ENCODE measurements at regions not wholly inside any gene's neighbourhood (a gene's known extent, or its start where the extent isn't known, plus 50 kb on each side); places are given as distances from the start of the nearest gene placed in this dataset.

DNA sequence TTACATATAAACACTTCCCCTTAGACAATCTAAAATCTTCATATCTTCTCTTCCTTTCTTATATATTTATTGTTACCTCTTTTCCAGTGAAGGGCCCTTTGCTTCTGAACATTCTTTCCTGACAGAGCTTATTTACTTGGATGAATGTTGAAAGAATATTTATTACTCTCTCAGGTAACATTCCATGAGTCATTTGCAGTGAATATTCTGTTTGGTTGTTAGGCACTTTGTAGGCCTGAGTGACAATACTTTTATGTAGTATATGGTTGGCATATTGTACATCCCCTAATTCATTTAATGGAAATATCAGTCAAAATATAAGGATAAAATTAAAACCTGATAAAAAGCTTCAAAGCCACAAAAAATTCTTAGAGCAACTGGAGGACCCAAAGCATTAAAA is 260.9 kb upstream of the KCNMB2 start:
- Histone ChIP-seq H3K27me3 (ENCODE audit: low read depth) (no peaks in the 10 kb centered on the region), H3K4me3 (no peak overlapping the region), H3K27ac (replicated peaks) (no peak overlapping the region), H3K4me1 (no peaks in the 10 kb centered on the region), H3K36me3 (no peaks in the 10 kb centered on the region), H3K9me3 (replicated peaks) (peaks cover 20% of the 10 kb centered on the region)
- no peak for TF ChIP-seq CTCF (IDR thresholded peaks at IDR 0.05; ENCODE audit: borderline replicate concordance)
- no peak for DNase-seq
- intact Hi-C loops (cut with micrococcal nuclease): no loop called here

GRCh38 chr3:178275793-178276192 is 260.4 kb upstream of the KCNMB2 start:
- Histone ChIP-seq H3K4me1 (no peaks in the 10 kb centered on the region), H3K4me3 (no peak overlapping the region), H3K27me3 (ENCODE audit: low read depth) (no peaks in the 10 kb centered on the region), H3K36me3 (no peaks in the 10 kb centered on the region), H3K9me3 (replicated peaks) (peaks cover 25% of the 10 kb centered on the region), H3K27ac (replicated peaks) (no peak overlapping the region)
- TF ChIP-seq CTCF (IDR thresholded peaks at IDR 0.05; ENCODE audit: borderline replicate concordance): no peak
- no peak for DNase-seq
- intact Hi-C loops (cut with micrococcal nuclease): no loop called here

DNA sequence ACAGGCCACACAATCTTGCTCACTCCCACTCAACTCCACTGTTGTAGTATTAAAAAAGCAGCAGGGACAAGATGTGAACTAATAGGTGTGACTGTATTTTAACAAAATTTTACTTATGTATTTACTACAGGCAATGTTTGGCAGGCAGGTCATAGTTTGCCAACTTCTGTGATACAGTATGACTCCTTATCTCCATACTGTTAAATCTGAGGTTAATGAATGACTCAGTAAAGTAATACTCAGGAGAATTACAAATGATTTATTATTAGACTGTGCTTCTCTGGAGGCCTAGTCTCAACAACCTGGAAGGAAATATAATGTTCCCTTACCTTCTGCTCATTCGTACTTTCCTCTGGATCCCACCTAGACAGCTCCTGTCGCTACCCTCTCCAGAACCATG is 258.6 kb upstream of the KCNMB2 start:
- H3K9me3 ChIP-seq (replicated peaks): peaks cover 34% of the 10 kb centered on the region

GRCh38 chr3:178283561-178283960 is 252.7 kb upstream of the KCNMB2 start:
- intact Hi-C loops (cut with micrococcal nuclease): no loop called here

More for the DNA sequence above, 258.6 kb upstream of the KCNMB2 start:
- no peaks in the 10 kb centered on the region for H3K27me3 ChIP-seq (ENCODE audit: low read depth)
- no peaks in the 10 kb centered on the region for H3K4me1 ChIP-seq
- no peak overlapping the region for H3K27ac ChIP-seq (replicated peaks)
- DNase-seq: no peak
- H3K36me3 ChIP-seq: no peaks in the 10 kb centered on the region
- intact Hi-C loops (cut with micrococcal nuclease): no loop called here
- H3K4me3 ChIP-seq: no peak overlapping the region
- TF ChIP-seq CTCF (IDR thresholded peaks at IDR 0.05; ENCODE audit: borderline replicate concordance): no peak

GRCh38 chr3:178284181-178284580 is 252.1 kb upstream of the KCNMB2 start:
- no peak overlapping the region for H3K4me3 ChIP-seq
- H3K27ac ChIP-seq (replicated peaks): no peak overlapping the region
- H3K36me3 ChIP-seq: no peaks in the 10 kb centered on the region
- DNase-seq: no peak
- H3K27me3 ChIP-seq (ENCODE audit: low read depth): no peaks in the 10 kb centered on the region
- intact Hi-C loops (cut with micrococcal nuclease): no loop called here
- no peak for TF ChIP-seq CTCF (IDR thresholded peaks at IDR 0.05; ENCODE audit: borderline replicate concordance)
- peaks cover 25% of the 10 kb centered on the region for H3K9me3 ChIP-seq (replicated peaks)
- no peaks in the 10 kb centered on the region for H3K4me1 ChIP-seq

More at GRCh38 chr3:178283561-178283960, 252.7 kb upstream of the KCNMB2 start:
- peaks cover 32% of the 10 kb centered on the region for H3K9me3 ChIP-seq (replicated peaks)
- H3K4me1 ChIP-seq: no peaks in the 10 kb centered on the region
- H3K4me3 ChIP-seq: no peak overlapping the region
- DNase-seq: no peak
- no peaks in the 10 kb centered on the region for H3K36me3 ChIP-seq
- H3K27ac ChIP-seq (replicated peaks): no peak overlapping the region
- no peak for TF ChIP-seq CTCF (IDR thresholded peaks at IDR 0.05; ENCODE audit: borderline replicate concordance)
- H3K27me3 ChIP-seq (ENCODE audit: low read depth): no peaks in the 10 kb centered on the region

GRCh38 chr3:178288074-178288473 is 248.2 kb upstream of the KCNMB2 start:
- Histone ChIP-seq H3K4me3 (no peak overlapping the region), H3K9me3 (replicated peaks) (no peaks in the 10 kb centered on the region), H3K27me3 (ENCODE audit: low read depth) (no peaks in the 10 kb centered on the region), H3K36me3 (no peaks in the 10 kb centered on the region), H3K27ac (replicated peaks) (no peak overlapping the region), H3K4me1 (no peaks in the 10 kb centered on the region)
- intact Hi-C loops (cut with micrococcal nuclease): no loop called here
- TF ChIP-seq CTCF (IDR thresholded peaks at IDR 0.05; ENCODE audit: borderline replicate concordance): no peak
- DNase-seq: no peak

Data from left ventricle myocardium inferior (tissue), 1 donor.